Suprapubic skin (tissue), 4 donors: ENCODE measurements at regions not wholly inside any gene's neighbourhood (a gene's known extent, or its start where the extent isn't known, plus 50 kb on each side); places are given as distances from the start of the nearest gene placed in this dataset.

Experiments used
- EP300 ChIP-seq: sonication (generic); formaldehyde crosslinking; IDR thresholded peaks from one replicate; pipeline ENCODE4 v1.6.1; 2017; ENCODE audit warnings: antibody characterized with exemption
- POLR2A ChIP-seq, 2 donors: fragments of 450-650 bp; IDR thresholded peaks; one replicate each; pipeline ENCODE4 v1.6.1; 2017; ENCODE audit warnings: antibody characterized with exemption in 2 of 2, mild to moderate bottlenecking in 2 of 2, moderate library complexity in 2 of 2
- POLR2AphosphoS5 ChIP-seq, 3 donors: sonication (generic); formaldehyde crosslinking; IDR thresholded peaks; one replicate each; pipeline ENCODE4 v1.6.1; 2017; ENCODE audit warnings: antibody characterized with exemption in 3 of 3
- TF ChIP-seq, protein P1 (sequence below), 2 donors: fragments of 200-600 bp in 1 of 2; fragments of 450-650 bp in 1 of 2; sonication (generic) in 1 of 2; IDR thresholded peaks; one replicate each; pipeline ENCODE4 v1.5.1; 2016 to 2019; ENCODE audit warnings: antibody characterized with exemption in 2 of 2, mild to moderate bottlenecking in 1 of 2, moderate library complexity in 1 of 2

DNA sequence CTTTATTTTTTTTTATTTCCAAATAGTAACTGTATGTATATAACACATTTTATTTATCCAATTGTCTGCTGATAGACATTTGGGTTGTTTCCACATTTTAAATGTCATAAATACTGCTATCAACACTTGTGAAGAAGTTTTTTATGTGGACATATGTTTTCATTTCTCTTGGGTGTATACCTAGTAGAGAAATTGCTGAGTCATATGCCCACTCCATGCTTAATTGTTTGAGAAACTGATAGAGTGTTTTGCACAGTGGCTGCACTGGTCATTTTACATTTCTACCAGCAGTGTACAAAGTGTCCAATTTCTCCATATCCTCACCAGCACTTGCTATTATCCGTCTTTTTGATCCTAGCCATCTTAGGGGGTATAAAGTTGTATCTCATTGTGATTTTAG, 567.8 kb downstream of the GBA3 start:
- TF ChIP-seq POLR2A (IDR thresholded peaks at IDR 0.05) (no peak), POLR2AphosphoS5 (IDR thresholded peaks at IDR 0.05) (no peak), EP300 (no peak)
- TF ChIP-seq, protein P1, sequence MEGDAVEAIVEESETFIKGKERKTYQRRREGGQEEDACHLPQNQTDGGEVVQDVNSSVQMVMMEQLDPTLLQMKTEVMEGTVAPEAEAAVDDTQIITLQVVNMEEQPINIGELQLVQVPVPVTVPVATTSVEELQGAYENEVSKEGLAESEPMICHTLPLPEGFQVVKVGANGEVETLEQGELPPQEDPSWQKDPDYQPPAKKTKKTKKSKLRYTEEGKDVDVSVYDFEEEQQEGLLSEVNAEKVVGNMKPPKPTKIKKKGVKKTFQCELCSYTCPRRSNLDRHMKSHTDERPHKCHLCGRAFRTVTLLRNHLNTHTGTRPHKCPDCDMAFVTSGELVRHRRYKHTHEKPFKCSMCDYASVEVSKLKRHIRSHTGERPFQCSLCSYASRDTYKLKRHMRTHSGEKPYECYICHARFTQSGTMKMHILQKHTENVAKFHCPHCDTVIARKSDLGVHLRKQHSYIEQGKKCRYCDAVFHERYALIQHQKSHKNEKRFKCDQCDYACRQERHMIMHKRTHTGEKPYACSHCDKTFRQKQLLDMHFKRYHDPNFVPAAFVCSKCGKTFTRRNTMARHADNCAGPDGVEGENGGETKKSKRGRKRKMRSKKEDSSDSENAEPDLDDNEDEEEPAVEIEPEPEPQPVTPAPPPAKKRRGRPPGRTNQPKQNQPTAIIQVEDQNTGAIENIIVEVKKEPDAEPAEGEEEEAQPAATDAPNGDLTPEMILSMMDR (IDR thresholded peaks at IDR 0.05) = no peak
